ENCODE measurements at regions not wholly inside any gene's neighbourhood (a gene's known extent, or its start where the extent isn't known, plus 50 kb on each side); places are given as distances from the start of the nearest gene placed in this dataset.

DNA sequence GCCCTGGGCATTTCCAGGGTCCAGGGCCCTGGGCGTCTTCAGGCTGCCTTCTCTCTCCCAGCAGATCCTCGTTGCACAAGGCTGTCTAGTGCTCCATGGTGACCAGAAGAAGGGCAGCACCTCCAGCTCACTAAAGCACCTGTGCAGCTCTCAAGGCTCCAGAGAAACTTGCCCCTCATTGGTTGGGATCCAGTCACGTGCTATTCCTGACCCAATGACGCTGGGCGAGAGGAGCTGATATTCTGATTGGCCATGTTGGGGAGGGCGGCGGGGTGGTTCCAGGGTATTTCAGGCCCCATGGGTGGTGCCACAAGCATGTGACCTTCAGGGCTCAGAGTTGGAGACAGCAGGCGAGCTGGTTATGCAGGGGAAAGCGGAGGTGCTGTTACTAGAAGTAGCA lies 309.1 kb downstream of the TOX3 start:
- DNase-seq (ENCODE audit: low spot score): no peak
- Histone ChIP-seq H3K27ac (no peak overlapping the region), H3K4me3 (no peak overlapping the region)
- TF ChIP-seq, protein P1, sequence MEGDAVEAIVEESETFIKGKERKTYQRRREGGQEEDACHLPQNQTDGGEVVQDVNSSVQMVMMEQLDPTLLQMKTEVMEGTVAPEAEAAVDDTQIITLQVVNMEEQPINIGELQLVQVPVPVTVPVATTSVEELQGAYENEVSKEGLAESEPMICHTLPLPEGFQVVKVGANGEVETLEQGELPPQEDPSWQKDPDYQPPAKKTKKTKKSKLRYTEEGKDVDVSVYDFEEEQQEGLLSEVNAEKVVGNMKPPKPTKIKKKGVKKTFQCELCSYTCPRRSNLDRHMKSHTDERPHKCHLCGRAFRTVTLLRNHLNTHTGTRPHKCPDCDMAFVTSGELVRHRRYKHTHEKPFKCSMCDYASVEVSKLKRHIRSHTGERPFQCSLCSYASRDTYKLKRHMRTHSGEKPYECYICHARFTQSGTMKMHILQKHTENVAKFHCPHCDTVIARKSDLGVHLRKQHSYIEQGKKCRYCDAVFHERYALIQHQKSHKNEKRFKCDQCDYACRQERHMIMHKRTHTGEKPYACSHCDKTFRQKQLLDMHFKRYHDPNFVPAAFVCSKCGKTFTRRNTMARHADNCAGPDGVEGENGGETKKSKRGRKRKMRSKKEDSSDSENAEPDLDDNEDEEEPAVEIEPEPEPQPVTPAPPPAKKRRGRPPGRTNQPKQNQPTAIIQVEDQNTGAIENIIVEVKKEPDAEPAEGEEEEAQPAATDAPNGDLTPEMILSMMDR (IDR thresholded peaks at IDR 0.05): no peak

GRCh38 chr16:52235186-52235585 lies 311.8 kb downstream of the TOX3 start:
- TF ChIP-seq, protein P1 (IDR thresholded peaks at IDR 0.05): no peak
- Histone ChIP-seq H3K27ac (no peak overlapping the region), H3K4me3 (no peak overlapping the region)
- no peak for DNase-seq (ENCODE audit: low spot score)

DNA sequence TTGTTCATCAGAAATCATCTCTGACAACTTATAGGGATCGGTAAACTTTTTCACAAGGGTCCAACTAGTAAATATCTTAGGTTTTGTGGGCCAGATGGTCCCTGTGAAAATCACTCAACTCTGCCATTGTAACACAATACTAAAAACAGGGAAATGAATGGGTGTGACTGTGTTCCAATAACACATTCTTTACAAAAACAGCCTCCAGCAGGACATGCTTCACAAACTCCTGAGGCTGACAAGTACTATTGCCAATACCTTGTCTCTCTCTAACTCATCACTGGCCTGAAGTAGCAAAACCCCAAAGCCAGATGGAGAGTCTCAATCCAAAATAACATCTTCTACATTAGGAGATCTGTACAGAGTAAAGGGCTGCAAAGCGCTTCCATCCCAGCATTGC lies 312.3 kb downstream of the TOX3 start:
- H3K27ac ChIP-seq: no peak overlapping the region
- DNase-seq (ENCODE audit: low spot score): no peak
- TF ChIP-seq, protein P1 (IDR thresholded peaks at IDR 0.05): no peak
- H3K4me3 ChIP-seq: no peak overlapping the region

DNA sequence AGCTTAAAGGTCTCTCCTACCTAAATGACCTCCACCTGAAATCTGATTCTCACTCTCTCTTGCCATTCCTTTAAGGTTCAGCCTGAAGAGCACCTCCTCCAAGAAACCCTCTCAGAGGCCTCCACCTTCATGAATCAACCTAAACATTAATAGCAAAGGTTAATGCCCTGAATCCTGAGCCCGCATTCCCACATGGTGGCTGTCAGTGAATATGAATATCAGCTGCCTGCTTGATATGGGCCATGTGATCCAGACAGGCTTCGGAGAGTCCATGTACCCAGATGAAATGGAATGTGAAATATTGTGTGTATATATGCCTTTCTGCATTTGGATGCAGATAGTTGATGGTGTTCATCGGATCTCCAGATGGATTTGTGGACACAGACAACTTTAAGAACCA lies 317.5 kb downstream of the TOX3 start:
- DNase-seq (ENCODE audit: low spot score): no peak

GRCh38 chr16:52227851-52228250 lies 319.1 kb downstream of the TOX3 start:
- DNase-seq (ENCODE audit: low spot score): no peak
- H3K27ac ChIP-seq: no peak overlapping the region
- TF ChIP-seq, protein P1 (IDR thresholded peaks at IDR 0.05): no peak
- no peak overlapping the region for H3K4me3 ChIP-seq

More for the DNA sequence above, 317.5 kb downstream of the TOX3 start:
- no peak overlapping the region for H3K4me3 ChIP-seq
- no peak overlapping the region for H3K27ac ChIP-seq
- TF ChIP-seq, protein P1 (IDR thresholded peaks at IDR 0.05): no peak

DNA sequence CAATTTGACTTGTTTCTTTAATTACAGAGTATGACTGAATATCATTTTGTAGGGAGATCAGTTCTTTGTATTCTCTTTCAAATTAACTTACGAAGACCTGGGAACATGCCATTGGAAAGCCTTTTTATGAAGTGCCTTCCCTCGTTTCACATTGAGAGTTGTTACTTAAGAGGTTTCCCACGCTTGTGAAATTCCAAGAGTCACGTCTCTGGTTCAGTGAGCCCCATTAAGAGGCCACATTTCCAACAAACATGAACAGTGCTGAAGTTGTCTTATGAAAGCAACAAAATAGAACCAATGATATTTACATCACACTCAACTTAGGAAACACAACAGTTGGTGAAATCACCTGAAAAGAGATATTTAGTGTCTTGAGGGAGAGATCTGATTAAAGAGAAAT lies 334.1 kb downstream of the TOX3 start:
- no peak for DNase-seq (ENCODE audit: low spot score)
- Histone ChIP-seq H3K27ac (no peak overlapping the region), H3K4me3 (no peak overlapping the region)
- TF ChIP-seq, protein P1 (IDR thresholded peaks at IDR 0.05): no peak

GRCh38 chr16:52209227-52209626 lies 337.7 kb downstream of the TOX3 start:
- DNase-seq (ENCODE audit: low spot score): no peak

More at GRCh38 chr16:52209227-52209626, 337.7 kb downstream of the TOX3 start:
- Histone ChIP-seq H3K4me3 (no peak overlapping the region), H3K27ac (no peak overlapping the region)
- TF ChIP-seq, protein P1 (IDR thresholded peaks at IDR 0.05): no peak
